Lower lobe of right lung (tissue), 2 donors: ENCODE measurements at regions not wholly inside any gene's neighbourhood (a gene's known extent, or its start where the extent isn't known, plus 50 kb on each side); places are given as distances from the start of the nearest gene placed in this dataset.

Source experiments
- ATAC-seq, 2 donors: fragments of 200-7000 bp; cut with Tn5 transposase; one replicate each; pipeline ENCODE4 v1.9.1; 2020 to 2022; ENCODE audit warnings: mild to moderate bottlenecking in 2 of 2, moderate library complexity in 2 of 2
- DNase-seq: peaks from one replicate; pipeline ENCODE4 v3.0.0-alpha.2; 2020
- H3K27ac ChIP-seq: fragments of 200-600 bp; one replicate; pipeline ENCODE4 v1.8.0; 2022
- H3K27me3 ChIP-seq: fragments of 200-600 bp; one replicate; pipeline ENCODE4 v1.8.0; 2022; ENCODE audit warnings: low read depth
- H3K36me3 ChIP-seq: fragments of 200-600 bp; one replicate; pipeline ENCODE4 v1.8.0; 2022; ENCODE audit warnings: mild to moderate bottlenecking
- H3K4me1 ChIP-seq: fragments of 200-600 bp; one replicate; pipeline ENCODE4 v1.8.0; 2022
- H3K4me3 ChIP-seq: fragments of 200-600 bp; one replicate; pipeline ENCODE4 v1.8.0; 2022; ENCODE audit warnings: mild to moderate bottlenecking
- H3K9me3 ChIP-seq: fragments of 200-600 bp; one replicate; pipeline ENCODE4 v1.8.0; 2022
- CTCF ChIP-seq: fragments of 200-600 bp; IDR thresholded peaks from one replicate; pipeline ENCODE4 v1.8.0; 2022; ENCODE audit warnings: antibody characterized with exemption, mild to moderate bottlenecking
- intact Hi-C: fragments of 100-400 bp; cut with DNase I; formaldehyde crosslinking; loops from one replicate; pipeline ENCODE4 v1.11.0; 2022
- donor health status: DM: no; HTN: yes; CAD: no; lungs with severe emphysema.

- peak; percentile 42 for TF ChIP-seq CTCF
- Histone ChIP-seq H3K4me3 (no peak overlapping the region), H3K4me1 (peaks cover 9% of the 10 kb centered on the region), H3K27me3 (no peaks in the 10 kb centered on the region), H3K36me3 (no peaks in the 10 kb centered on the region), H3K9me3 (no peaks in the 10 kb centered on the region), H3K27ac (peak overlapping the region; percentile 36)
- intact Hi-C loops, result no loop called here
- ATAC-seq (peak; percentile 91 to 96), DNase-seq (peak; percentile 64)
Measured at GRCh38 chr11:11148104-11148509, 204.9 kb downstream of the CSNK2A3 start.

DNA sequence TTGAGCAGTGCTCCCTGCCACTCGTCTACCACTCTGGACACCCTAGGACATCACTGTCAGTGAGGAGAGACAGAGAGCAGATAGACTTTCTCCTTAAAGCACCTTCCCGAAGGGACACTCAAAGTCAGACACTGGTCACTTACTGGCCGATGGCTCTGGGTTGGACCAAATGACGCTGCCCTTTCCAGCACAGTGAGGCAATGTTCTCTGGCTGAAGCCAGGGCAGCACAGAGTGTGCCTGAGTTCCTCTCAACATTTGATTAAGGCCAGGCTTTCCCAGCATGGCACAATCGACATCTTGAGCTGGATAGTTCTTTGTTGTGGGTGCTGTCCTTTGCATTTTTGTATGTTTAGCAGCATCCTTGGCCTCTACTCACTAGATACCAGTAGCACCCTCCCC, 206.2 kb downstream of the CSNK2A3 start:
- intact Hi-C loops, result no loop called here
- TF ChIP-seq CTCF, result no peak
- DNase-seq, result no peak

GRCh38 chr11:11143849-11144248, 209.2 kb downstream of the CSNK2A3 start:
- no peak for TF ChIP-seq CTCF
- H3K4me3 ChIP-seq, result no peak overlapping the region
- no peak overlapping the region for H3K27ac ChIP-seq

More for the DNA sequence above, 206.2 kb downstream of the CSNK2A3 start:
- Histone ChIP-seq H3K27me3 (no peaks in the 10 kb centered on the region), H3K9me3 (no peaks in the 10 kb centered on the region), H3K36me3 (no peaks in the 10 kb centered on the region), H3K4me1 (peaks cover 9% of the 10 kb centered on the region), H3K27ac (no peak overlapping the region), H3K4me3 (no peak overlapping the region)
- no peak for ATAC-seq

DNA sequence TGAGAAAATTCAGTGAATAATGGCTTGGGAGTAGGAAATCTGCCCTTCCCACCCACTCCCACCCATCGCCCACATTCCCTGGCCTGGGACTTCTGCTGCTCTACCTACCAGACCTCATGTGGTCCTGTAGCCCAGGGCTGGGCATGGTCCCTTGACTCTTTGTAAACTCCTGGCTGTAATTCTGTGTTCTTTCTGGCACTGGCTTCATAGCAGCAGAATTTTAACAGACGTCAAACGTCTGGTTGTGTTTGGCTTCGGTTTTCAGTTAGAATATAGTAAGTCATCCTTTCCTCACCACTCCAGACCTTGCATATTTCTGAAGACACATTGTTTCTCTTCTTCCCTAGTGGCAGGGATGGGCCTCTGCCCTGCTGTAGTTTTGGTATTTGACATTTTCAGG, 210.6 kb downstream of the CSNK2A3 start:
- Histone ChIP-seq H3K9me3 (no peaks in the 10 kb centered on the region), H3K27me3 (no peaks in the 10 kb centered on the region), H3K36me3 (no peaks in the 10 kb centered on the region), H3K27ac (no peak overlapping the region), H3K4me3 (no peak overlapping the region), H3K4me1 (peaks cover 12% of the 10 kb centered on the region)
- intact Hi-C loops, result no loop called here
- no peak for DNase-seq
- no peak for TF ChIP-seq CTCF
- no peak for ATAC-seq

More at GRCh38 chr11:11143849-11144248, 209.2 kb downstream of the CSNK2A3 start:
- intact Hi-C loops, result no loop called here
- DNase-seq (no peak), ATAC-seq (no peak)
- peaks cover 18% of the 10 kb centered on the region for H3K4me1 ChIP-seq
- no peaks in the 10 kb centered on the region for H3K27me3 ChIP-seq
- no peaks in the 10 kb centered on the region for H3K36me3 ChIP-seq
- H3K9me3 ChIP-seq, result no peaks in the 10 kb centered on the region

DNA sequence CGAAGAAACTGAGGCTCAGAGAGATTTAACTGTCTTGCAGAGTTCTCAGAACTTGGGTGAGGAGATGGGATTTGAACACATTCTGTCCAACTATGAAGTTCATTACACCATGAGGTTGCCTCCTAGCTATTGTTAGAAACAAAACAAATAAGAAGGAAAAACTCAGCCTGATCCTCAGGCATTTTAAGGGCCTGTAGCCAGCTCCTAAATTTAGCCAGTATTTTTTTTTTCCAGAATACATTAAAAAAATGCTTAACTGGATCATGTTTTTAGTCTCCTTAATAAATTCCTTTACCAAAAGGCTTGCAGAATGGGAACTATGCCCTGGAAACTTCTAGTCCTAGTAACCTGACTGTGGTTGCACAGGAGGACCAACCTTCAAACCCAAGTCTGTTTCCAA, 212.0 kb downstream of the CSNK2A3 start:
- no peak for TF ChIP-seq CTCF
- no peaks in the 10 kb centered on the region for H3K27me3 ChIP-seq
- H3K9me3 ChIP-seq, result no peaks in the 10 kb centered on the region
- DNase-seq (no peak), ATAC-seq (no peak)
- H3K4me3 ChIP-seq, result no peak overlapping the region
- intact Hi-C loops, result no loop called here
- peaks cover 12% of the 10 kb centered on the region for H3K4me1 ChIP-seq
- no peak overlapping the region for H3K27ac ChIP-seq
- no peaks in the 10 kb centered on the region for H3K36me3 ChIP-seq

- H3K27me3 ChIP-seq, result no peaks in the 10 kb centered on the region
- intact Hi-C loops, result no loop called here
- no peaks in the 10 kb centered on the region for H3K9me3 ChIP-seq
- no peaks in the 10 kb centered on the region for H3K36me3 ChIP-seq
- no peak overlapping the region for H3K27ac ChIP-seq
- ATAC-seq (no peak), DNase-seq (no peak)
- peaks cover 12% of the 10 kb centered on the region for H3K4me1 ChIP-seq
- no peak overlapping the region for H3K4me3 ChIP-seq
- no peak for TF ChIP-seq CTCF
Measured at GRCh38 chr11:11140510-11140909, 212.5 kb downstream of the CSNK2A3 start.
